Esophagus squamous epithelium (tissue), 5 donors: ENCODE measurements at regions not wholly inside any gene's neighbourhood (a gene's known extent, or its start where the extent isn't known, plus 50 kb on each side); places are given as distances from the start of the nearest gene placed in this dataset.
A peak's percentile ranks its signal among the peaks of the same experiment; 100 is the strongest.

Source experiments
- DNase-seq: peaks from one replicate; lab custom pipeline; 2025; lab: John Stamatoyannopoulos, UW
- H3K27ac ChIP-seq, 4 donors: fragments of 200-600 bp; sonication (generic); one replicate each; pipeline ENCODE4 v1.5.1; 2016 to 2019; ENCODE audit warnings: mild to moderate bottlenecking in 1 of 4
- H3K27me3 ChIP-seq, 4 donors: fragments of 200-600 bp; sonication (generic); 1 replicate in 3 of 4; 2 replicates in 1 of 4; pipeline versions ENCODE4 v1.5.1 to v1.6.0; 2017 to 2021; ENCODE audit warnings: antibody characterized with exemption in 1 of 4
- H3K36me3 ChIP-seq, 3 donors: fragments of 200-600 bp; sonication (generic); one replicate each; pipeline ENCODE4 v1.5.1; 2016 to 2019
- H3K4me1 ChIP-seq, 3 donors: fragments of 200-600 bp; sonication (generic); one replicate each; pipeline ENCODE4 v1.5.1; 2017 to 2019
- H3K4me3 ChIP-seq, 4 donors: fragments of 200-600 bp; sonication (generic); 1 replicate in 3 of 4; 2 replicates in 1 of 4; pipeline ENCODE4 v1.5.1; 2016 to 2019; ENCODE audit warnings: mild to moderate bottlenecking in 2 of 4, moderate library complexity in 1 of 4
- H3K9me3 ChIP-seq, 3 donors: fragments of 200-600 bp; sonication (generic); one replicate each; pipeline ENCODE4 v1.5.1; 2016 to 2019
- POLR2A ChIP-seq, 4 donors: fragments of 450-650 bp; IDR thresholded peaks; one replicate each; pipeline ENCODE4 v1.6.1; 2017; ENCODE audit warnings: antibody characterized with exemption in 4 of 4, mild to moderate bottlenecking in 4 of 4, moderate library complexity in 3 of 4
- WGBS, 2 donors: methylation state at CpG; one replicate each; pipeline ENCODE4 v1.1.5; 2018; 5-methylcytosine and 5-hydroxymethylcytosine counted together
- intact Hi-C: fragments of 100-400 bp; cut with DNase I; formaldehyde crosslinking; loops from one replicate; pipeline ENCODE4 v1.15.0; 2022
- TF ChIP-seq, protein P1 (sequence below), 6 experiments: fragments of 450-650 bp in 4 of 6; fragments of 200-600 bp in 2 of 6; sonication (generic) in 2 of 6; IDR thresholded peaks; one replicate each; pipeline ENCODE4 v1.5.1; 2016 to 2019; ENCODE audit warnings: antibody characterized with exemption in 6 of 6, mild to moderate bottlenecking in 4 of 6, moderate library complexity in 4 of 6
- donor health status: DM: yes; HTN: yes; CAD: no.

DNA sequence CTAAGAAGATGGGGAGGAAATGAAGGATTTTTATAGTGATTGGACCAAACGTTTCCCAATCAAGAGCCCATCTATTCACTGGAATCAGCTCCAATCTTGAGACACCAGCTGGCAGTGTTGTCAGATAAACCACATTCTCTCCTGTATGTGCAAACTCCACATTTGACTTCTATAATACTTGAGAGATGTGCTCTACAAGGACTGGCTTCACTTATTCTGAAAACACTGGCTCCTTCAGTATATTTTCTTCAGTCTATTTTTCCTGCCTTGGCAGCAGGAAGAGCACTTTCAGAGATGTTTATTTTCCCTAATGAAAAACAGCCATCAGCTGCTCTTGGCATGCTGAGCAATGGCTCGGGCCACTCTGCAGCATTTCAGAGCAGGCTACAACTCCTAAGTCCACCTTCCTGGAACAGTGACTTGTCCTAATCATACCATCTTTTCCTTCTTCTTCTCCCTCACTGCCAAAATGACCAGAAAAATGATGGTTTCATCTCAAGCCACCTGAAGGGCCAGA, 96.9 kb upstream of the FSTL4 start:
- Histone ChIP-seq H3K9me3 (no peaks in the 10 kb centered on the region), H3K4me3 (no peak overlapping the region), H3K27me3 (peaks cover 0 to 6% (median 0%) of the 10 kb centered on the region in 4 donors), H3K4me1 (peaks cover 0 to 5% (median 0%) of the 10 kb centered on the region in 3 donors), H3K27ac (peak overlapping the region in 1 of 4 donors; percentile 6), H3K36me3 (no peaks in the 10 kb centered on the region)
- no peak for TF ChIP-seq POLR2A (IDR thresholded peaks at IDR 0.05)
- TF ChIP-seq, protein P1, sequence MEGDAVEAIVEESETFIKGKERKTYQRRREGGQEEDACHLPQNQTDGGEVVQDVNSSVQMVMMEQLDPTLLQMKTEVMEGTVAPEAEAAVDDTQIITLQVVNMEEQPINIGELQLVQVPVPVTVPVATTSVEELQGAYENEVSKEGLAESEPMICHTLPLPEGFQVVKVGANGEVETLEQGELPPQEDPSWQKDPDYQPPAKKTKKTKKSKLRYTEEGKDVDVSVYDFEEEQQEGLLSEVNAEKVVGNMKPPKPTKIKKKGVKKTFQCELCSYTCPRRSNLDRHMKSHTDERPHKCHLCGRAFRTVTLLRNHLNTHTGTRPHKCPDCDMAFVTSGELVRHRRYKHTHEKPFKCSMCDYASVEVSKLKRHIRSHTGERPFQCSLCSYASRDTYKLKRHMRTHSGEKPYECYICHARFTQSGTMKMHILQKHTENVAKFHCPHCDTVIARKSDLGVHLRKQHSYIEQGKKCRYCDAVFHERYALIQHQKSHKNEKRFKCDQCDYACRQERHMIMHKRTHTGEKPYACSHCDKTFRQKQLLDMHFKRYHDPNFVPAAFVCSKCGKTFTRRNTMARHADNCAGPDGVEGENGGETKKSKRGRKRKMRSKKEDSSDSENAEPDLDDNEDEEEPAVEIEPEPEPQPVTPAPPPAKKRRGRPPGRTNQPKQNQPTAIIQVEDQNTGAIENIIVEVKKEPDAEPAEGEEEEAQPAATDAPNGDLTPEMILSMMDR (IDR thresholded peaks at IDR 0.05): no peak
- WGBS, 2 donors: 41 to 43% methylated on average over 2 of the region's 2 CpGs
- no peak for DNase-seq
- intact Hi-C loops: no loop called here

- Histone ChIP-seq H3K27me3 (no peaks in the 10 kb centered on the region), H3K9me3 (no peaks in the 10 kb centered on the region), H3K4me3 (no peak overlapping the region), H3K4me1 (peaks cover 0 to 5% (median 0%) of the 10 kb centered on the region in 3 donors), H3K27ac (no peak overlapping the region), H3K36me3 (no peaks in the 10 kb centered on the region)
- intact Hi-C loops: no loop called here
- no peak for DNase-seq
- WGBS, 2 donors: 79 to 83% methylated on average over 2 to 3 of the region's 3 CpGs
- TF ChIP-seq POLR2A (IDR thresholded peaks at IDR 0.05): no peak
- TF ChIP-seq, protein P1 (IDR thresholded peaks at IDR 0.05): no peak
Measured at GRCh38 chr5:133708331-133708850, 96.0 kb upstream of the FSTL4 start.

DNA sequence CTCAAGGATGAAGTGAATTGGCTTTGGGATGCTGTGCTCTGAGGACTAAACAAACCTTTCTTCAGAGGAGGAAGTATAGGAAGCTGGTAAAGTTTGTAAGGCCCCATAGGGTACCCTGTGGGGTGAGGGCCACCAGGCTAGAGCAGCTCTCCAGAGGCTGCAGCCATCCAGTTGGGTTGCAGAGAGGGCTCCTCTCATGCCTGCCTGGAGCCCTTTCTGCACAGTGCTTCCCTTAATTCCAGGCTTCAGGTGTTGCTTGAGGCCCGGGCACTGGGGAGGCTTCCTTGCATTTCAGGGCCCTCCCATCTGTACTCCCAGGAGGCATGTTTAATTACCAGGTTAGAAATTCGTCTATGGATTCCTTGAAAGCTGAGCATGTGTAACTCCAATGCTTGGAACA, 95.3 kb upstream of the FSTL4 start:
- intact Hi-C loops: no loop called here
- no CpG with 5 or more reads among the region's 2 CpGs for WGBS, 2 donors
- Histone ChIP-seq H3K4me1 (peaks cover 0 to 5% (median 0%) of the 10 kb centered on the region in 3 donors), H3K9me3 (no peaks in the 10 kb centered on the region), H3K27me3 (no peaks in the 10 kb centered on the region), H3K4me3 (no peak overlapping the region), H3K27ac (no peak overlapping the region), H3K36me3 (no peaks in the 10 kb centered on the region)
- DNase-seq: no peak
- no peak for TF ChIP-seq POLR2A (IDR thresholded peaks at IDR 0.05)

DNA sequence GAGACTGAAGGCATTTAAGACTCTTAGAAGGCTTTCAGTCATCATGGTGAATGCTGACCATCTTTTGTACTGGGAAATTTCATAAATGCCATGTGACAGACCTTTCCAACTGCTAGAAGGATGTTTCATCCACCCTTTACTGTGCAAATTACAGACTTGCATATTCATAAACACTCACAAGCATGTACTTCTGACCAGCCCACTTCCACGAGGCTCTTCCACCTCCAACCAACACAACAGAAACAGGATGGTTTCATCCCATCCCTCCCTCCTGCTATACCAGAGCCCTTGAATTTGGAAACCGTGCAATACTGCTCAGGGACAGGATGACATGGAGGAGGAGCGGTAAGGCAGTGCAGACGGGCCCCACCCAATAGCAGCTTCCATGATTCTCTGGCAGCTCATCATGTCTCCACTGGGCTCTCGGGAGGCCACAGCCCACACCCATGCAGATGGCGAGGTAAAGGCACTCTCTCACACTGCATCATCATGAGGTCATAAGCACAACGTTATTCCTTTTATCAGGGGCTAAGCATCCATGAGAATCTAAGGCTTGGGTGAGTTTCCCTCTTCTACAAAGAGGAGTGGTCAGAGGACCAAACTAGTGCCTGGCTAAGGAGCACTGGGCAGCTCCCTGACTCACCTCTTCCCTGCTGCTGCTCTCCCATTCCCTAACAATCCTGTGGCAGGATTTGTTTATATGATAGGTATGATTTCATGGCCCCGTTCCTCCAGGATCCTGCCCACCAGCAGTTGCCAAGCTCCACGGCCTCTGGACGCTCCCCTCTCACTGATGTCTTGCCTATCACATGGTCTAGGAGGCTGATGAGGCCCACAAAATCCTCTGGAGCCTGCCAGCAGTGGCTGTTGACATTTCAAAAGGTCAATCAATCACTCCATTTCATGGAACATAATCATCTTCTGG, 94.4 kb upstream of the FSTL4 start:
- Histone ChIP-seq H3K36me3 (no peaks in the 10 kb centered on the region), H3K27ac (no peak overlapping the region), H3K4me3 (no peak overlapping the region), H3K4me1 (peaks cover 0 to 5% (median 0%) of the 10 kb centered on the region in 3 donors), H3K9me3 (no peaks in the 10 kb centered on the region), H3K27me3 (no peaks in the 10 kb centered on the region)
- WGBS, 2 donors: 74 to 78% methylated on average over 7 to 9 of the region's 10 CpGs
- TF ChIP-seq POLR2A (IDR thresholded peaks at IDR 0.05): no peak
- TF ChIP-seq, protein P1 (IDR thresholded peaks at IDR 0.05): no peak
- intact Hi-C loops: no loop called here
- no peak for DNase-seq

GRCh38 chr5:133705331-133705730, 93.0 kb upstream of the FSTL4 start:
- Histone ChIP-seq H3K27ac (no peak overlapping the region), H3K27me3 (no peaks in the 10 kb centered on the region), H3K4me1 (peaks cover 0 to 5% (median 0%) of the 10 kb centered on the region in 3 donors), H3K36me3 (no peaks in the 10 kb centered on the region), H3K4me3 (no peak overlapping the region), H3K9me3 (no peaks in the 10 kb centered on the region)
- intact Hi-C loops: no loop called here
- WGBS, 2 donors: 70% methylated on average over 3 of the region's 3 CpGs; no CpG with 5 or more reads in 1 of the 2 donors
- TF ChIP-seq, protein P1 (IDR thresholded peaks at IDR 0.05): no peak
- TF ChIP-seq POLR2A (IDR thresholded peaks at IDR 0.05): no peak
- DNase-seq: no peak
